ENCODE measurements at regions not wholly inside any gene's neighbourhood (a gene's known extent, or its start where the extent isn't known, plus 50 kb on each side); places are given as distances from the start of the nearest gene placed in this dataset.

DNA sequence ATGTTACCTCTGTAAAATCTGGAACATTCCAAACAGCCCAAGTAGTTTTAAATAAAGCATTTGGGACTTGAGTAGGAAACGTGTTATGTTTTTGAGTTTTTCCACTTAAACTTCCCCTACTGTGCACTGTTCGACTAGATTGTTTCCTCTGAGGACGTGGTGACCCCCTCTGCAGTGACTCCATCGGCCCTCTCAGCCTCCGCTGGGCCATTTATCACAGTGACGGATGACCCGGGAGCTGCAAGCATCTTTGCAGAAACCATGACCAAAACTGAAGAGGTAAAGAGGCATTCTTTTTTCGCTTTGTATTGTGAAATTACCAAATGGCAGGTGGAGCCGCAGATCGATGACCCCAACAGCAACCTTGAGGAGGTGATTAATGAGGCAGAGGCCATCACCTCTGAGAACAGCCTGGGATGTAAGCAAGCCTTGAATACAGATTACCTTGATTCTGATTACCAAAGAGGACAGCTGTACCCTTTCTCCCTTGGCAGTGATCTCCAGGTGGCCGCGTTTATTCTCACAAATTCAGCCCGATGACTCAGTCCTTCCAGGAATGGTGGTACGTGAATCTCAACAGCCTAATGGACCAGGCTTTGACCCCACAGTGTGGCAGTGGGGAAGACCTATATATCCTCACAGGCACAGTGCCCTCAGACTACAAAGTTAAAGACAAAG is 79.1 kb upstream of the FAN1 start:
- Histone ChIP-seq H3K9me3 (ENCODE audit: control insufficient read depth, low read depth, low read length) (no peaks in the 10 kb centered on the region), H2BK15ac (ENCODE audit: low read depth, low read length) (no peak overlapping the region), H4K8ac (replicated peaks; ENCODE audit: insufficient read length, low read depth, low read length) (no peak overlapping the region), H3K23me2 (ENCODE audit: insufficient read length, low read depth, low read length, poor library complexity, severe bottlenecking) (no peaks in the 10 kb centered on the region), H2AFZ (ENCODE audit: low read length) (no peak overlapping the region), H3K23ac (ENCODE audit: insufficient read length, low read depth, low read length) (no peak overlapping the region), H2BK120ac (ENCODE audit: low read depth, low read length, poor library complexity, severe bottlenecking) (no peak overlapping the region), H2BK12ac (ENCODE audit: insufficient read length, low read depth, low read length) (no peak overlapping the region), H3K14ac (ENCODE audit: insufficient read depth, low read length) (no peak overlapping the region), H3K9ac (ENCODE audit: extremely low read depth, insufficient read length, low read length) (no peak overlapping the region), H3T11ph (ENCODE audit: low read length) (no peak overlapping the region), H3K79me2 (ENCODE audit: insufficient read depth, low read length) (no peaks in the 10 kb centered on the region), H3K4me1 (ENCODE audit: insufficient read depth, low read length) (no peaks in the 10 kb centered on the region), H3K18ac (ENCODE audit: insufficient read length, low read depth, low read length) (no peak overlapping the region), H2AK5ac (ENCODE audit: insufficient read length, low read length) (no peak overlapping the region), H4K91ac (ENCODE audit: insufficient read length, low read depth, low read length) (no peak overlapping the region), H3K4ac (ENCODE audit: low read depth, low read length) (no peak overlapping the region), H2BK20ac (ENCODE audit: low read depth, low read length, poor library complexity, severe bottlenecking) (no peak overlapping the region), H3K4me2 (ENCODE audit: insufficient read depth, insufficient read length, low read length) (no peak overlapping the region), H3K79me1 (ENCODE audit: insufficient read depth, low read depth, low read length, poor library complexity, severe bottlenecking) (no peaks in the 10 kb centered on the region), H3K56ac (ENCODE audit: insufficient read length, low read depth, low read length) (no peak overlapping the region), H2BK5ac (ENCODE audit: insufficient read length, low read length) (no peak overlapping the region), H3K27me3 (ENCODE audit: insufficient read depth, low read length) (no peaks in the 10 kb centered on the region), H3K27ac (ENCODE audit: insufficient read length, low read depth, low read length) (no peak overlapping the region), H4K20me1 (ENCODE audit: control insufficient read depth, insufficient read depth, insufficient read length) (no peaks in the 10 kb centered on the region), H4K5ac (ENCODE audit: insufficient read length, low read depth, low read length) (no peak overlapping the region)
- Mint-ChIP-seq H3K27ac (peak overlapping the region in 1 of 3 experiments; percentile 14; a peak in 1 of 7 replicates), H3K4me3 (no peak overlapping the region), H3K27me3 (ENCODE audit: low read depth) (no peaks in the 10 kb centered on the region; the same call in 1 of the 2 replicates), H3K36me3 (ENCODE audit: insufficient read depth in 1 of 3, low read depth in 3 of 3) (peaks cover 2 to 5% (median 3%) of the 10 kb centered on the region in 3 experiments; a peak in 6 of 7 replicates), H3K9me3 (no peaks in the 10 kb centered on the region), H3K4me1 (peaks cover 12 to 16% of the 10 kb centered on the region in 2 experiments)
- no peak for DNase-seq
- TF ChIP-seq, protein P1, sequence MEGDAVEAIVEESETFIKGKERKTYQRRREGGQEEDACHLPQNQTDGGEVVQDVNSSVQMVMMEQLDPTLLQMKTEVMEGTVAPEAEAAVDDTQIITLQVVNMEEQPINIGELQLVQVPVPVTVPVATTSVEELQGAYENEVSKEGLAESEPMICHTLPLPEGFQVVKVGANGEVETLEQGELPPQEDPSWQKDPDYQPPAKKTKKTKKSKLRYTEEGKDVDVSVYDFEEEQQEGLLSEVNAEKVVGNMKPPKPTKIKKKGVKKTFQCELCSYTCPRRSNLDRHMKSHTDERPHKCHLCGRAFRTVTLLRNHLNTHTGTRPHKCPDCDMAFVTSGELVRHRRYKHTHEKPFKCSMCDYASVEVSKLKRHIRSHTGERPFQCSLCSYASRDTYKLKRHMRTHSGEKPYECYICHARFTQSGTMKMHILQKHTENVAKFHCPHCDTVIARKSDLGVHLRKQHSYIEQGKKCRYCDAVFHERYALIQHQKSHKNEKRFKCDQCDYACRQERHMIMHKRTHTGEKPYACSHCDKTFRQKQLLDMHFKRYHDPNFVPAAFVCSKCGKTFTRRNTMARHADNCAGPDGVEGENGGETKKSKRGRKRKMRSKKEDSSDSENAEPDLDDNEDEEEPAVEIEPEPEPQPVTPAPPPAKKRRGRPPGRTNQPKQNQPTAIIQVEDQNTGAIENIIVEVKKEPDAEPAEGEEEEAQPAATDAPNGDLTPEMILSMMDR (conservative IDR thresholded peaks at IDR 0.05): no peak
- WGBS (ENCODE audit: extremely low coverage, insufficient read length, low lambda C conversion rate): no CpG with 5 or more reads among the region's 14 CpGs
